ENCODE measurements at regions not wholly inside any gene's neighbourhood (a gene's known extent, or its start where the extent isn't known, plus 50 kb on each side); places are given as distances from the start of the nearest gene placed in this dataset.
"Not testable (repeated sequence)": the region's sequence is repeated elsewhere in the genome, so short reads cannot be mapped to it uniquely, and the experiment has no call there.

GRCh38 chr4:53712408-53713020 lies 121.2 kb upstream of the LNX1 start:
- DNase-seq: no peak

GRCh38 chr4:53711926-53712325 lies 120.6 kb upstream of the LNX1 start:
- no peak for DNase-seq

- no peak for DNase-seq
These were observed 118.4 kb upstream of the LNX1 start for GRCh38 chr4:53709693-53710092.

- DNase-seq: no peak
These were observed 116.2 kb upstream of the LNX1 start for GRCh38 chr4:53707491-53707890.

GRCh38 chr4:53706422-53707032 lies 115.2 kb upstream of the LNX1 start:
- DNase-seq: peak; percentile 15

- DNase-seq: no peak
These were observed 114.7 kb upstream of the LNX1 start for GRCh38 chr4:53705972-53706371.

GRCh38 chr4:53705151-53705764 lies 114.0 kb upstream of the LNX1 start:
- no peak for DNase-seq

- DNase-seq: no peak
These were observed 113.0 kb upstream of the LNX1 start for GRCh38 chr4:53704329-53704728.

GRCh38 chr4:53703267-53703655 lies 112.0 kb upstream of the LNX1 start:
- no peak for DNase-seq

GRCh38 chr4:53702334-53703266 lies 111.3 kb upstream of the LNX1 start:
- peak; percentile 95 for DNase-seq

GRCh38 chr4:53701260-53701659 lies 110.0 kb upstream of the LNX1 start:
- DNase-seq: not testable (repeated sequence)

- not testable (repeated sequence) for DNase-seq
These were observed 108.0 kb upstream of the LNX1 start for GRCh38 chr4:53699310-53699709.

- DNase-seq: no peak
These were observed 105.9 kb upstream of the LNX1 start for GRCh38 chr4:53697016-53697685.

- no peak for DNase-seq
These were observed 104.5 kb upstream of the LNX1 start for GRCh38 chr4:53695540-53696463.

- no peak for DNase-seq
These were observed 103.4 kb upstream of the LNX1 start for GRCh38 chr4:53694666-53695065.

- DNase-seq: no peak
These were observed 102.6 kb upstream of the LNX1 start for GRCh38 chr4:53693909-53694308.

GRCh38 chr4:53693408-53693807 lies 102.1 kb upstream of the LNX1 start:
- no peak for DNase-seq

- no peak for DNase-seq
These were observed 97.0 kb upstream of the LNX1 start for GRCh38 chr4:53688186-53688790.

GRCh38 chr4:53686521-53686920 lies 95.2 kb upstream of the LNX1 start:
- no peak for DNase-seq

GRCh38 chr4:53684136-53685130 lies 93.1 kb upstream of the LNX1 start:
- DNase-seq: no peak
